PC-9 (cell line): ENCODE measurements at regions not wholly inside any gene's neighbourhood (a gene's known extent, or its start where the extent isn't known, plus 50 kb on each side); places are given as distances from the start of the nearest gene placed in this dataset.

Experiments
- CTCF ChIP-seq: fragments of 200-600 bp; sonication (generic); conservative IDR thresholded peaks from 2 replicates; pipeline ENCODE4 v1.6.1; 2017; ENCODE audit warnings: mixed run types, antibody characterized with exemption, mild to moderate bottlenecking, moderate library complexity
- EZH2 ChIP-seq: fragments of 200-600 bp; sonication (generic); IDR thresholded peaks from 2 replicates; pipeline ENCODE4 v1.8.0; 2017; ENCODE audit warnings: antibody characterized with exemption, low read depth

DNA sequence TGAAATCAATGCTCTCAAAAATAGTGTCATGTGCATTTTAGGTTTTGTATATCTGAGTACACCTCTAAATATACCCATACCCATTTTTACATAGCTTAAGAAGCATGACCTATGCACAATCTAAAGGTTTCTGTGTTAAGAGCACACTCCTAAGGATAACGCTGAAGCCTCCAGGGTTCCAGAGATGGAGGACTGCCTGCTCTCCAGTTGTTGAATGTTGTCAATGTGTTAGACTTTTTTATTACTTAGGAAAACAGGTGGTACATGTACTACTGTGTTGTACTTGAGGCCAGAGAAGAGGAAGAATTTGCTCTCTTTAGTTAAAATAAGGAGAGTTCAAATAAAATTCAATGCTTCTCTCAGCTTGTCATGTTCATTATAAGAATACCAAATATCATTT lies 141.2 kb downstream of the EMB start:
- TF ChIP-seq CTCF (no peak), EZH2 (no peak)
